ENCODE measurements at regions not wholly inside any gene's neighbourhood (a gene's known extent, or its start where the extent isn't known, plus 50 kb on each side); places are given as distances from the start of the nearest gene placed in this dataset.

DNA sequence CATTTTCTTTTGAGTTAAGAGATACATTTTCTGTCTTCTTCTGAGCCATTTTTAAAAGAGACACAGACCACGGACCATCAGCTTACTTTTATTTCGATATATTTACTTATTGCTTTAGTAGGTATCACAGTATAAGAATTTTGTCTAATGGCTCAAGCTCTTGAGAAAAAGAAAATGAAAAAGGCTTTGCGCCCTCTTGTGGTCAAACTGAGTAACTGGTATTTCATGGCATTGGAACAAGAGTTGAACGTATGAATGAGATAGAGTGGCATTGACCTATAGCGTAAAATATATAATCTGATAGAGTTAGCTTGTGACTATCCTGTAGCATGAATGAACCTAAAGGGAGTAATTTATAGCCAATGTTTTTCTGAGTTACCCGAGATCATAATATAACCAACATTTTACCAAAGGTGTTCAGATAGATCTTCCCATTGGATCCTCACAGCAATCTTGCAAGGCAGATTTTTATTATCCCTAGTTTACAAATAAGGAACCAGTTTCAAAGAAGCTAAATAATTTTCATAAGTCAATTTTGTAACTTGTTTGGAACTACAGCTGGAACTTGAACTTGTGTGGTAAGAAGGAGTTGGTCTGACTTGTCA is 154.6 kb downstream of the POLR2M start:
- Mint-ChIP-seq H3K27me3 (ENCODE audit: low read depth) (no peaks in the 10 kb centered on the region; the same call in 1 of the 2 replicates), H3K36me3 (no peaks in the 10 kb centered on the region), H3K27ac (no peak overlapping the region), H3K4me1 (no peaks in the 10 kb centered on the region), H3K9me3 (no peaks in the 10 kb centered on the region), H3K4me3 (no peak overlapping the region)
- no peak; the same call in 1 of the 2 replicates for ATAC-seq
- TF ChIP-seq, protein P1, sequence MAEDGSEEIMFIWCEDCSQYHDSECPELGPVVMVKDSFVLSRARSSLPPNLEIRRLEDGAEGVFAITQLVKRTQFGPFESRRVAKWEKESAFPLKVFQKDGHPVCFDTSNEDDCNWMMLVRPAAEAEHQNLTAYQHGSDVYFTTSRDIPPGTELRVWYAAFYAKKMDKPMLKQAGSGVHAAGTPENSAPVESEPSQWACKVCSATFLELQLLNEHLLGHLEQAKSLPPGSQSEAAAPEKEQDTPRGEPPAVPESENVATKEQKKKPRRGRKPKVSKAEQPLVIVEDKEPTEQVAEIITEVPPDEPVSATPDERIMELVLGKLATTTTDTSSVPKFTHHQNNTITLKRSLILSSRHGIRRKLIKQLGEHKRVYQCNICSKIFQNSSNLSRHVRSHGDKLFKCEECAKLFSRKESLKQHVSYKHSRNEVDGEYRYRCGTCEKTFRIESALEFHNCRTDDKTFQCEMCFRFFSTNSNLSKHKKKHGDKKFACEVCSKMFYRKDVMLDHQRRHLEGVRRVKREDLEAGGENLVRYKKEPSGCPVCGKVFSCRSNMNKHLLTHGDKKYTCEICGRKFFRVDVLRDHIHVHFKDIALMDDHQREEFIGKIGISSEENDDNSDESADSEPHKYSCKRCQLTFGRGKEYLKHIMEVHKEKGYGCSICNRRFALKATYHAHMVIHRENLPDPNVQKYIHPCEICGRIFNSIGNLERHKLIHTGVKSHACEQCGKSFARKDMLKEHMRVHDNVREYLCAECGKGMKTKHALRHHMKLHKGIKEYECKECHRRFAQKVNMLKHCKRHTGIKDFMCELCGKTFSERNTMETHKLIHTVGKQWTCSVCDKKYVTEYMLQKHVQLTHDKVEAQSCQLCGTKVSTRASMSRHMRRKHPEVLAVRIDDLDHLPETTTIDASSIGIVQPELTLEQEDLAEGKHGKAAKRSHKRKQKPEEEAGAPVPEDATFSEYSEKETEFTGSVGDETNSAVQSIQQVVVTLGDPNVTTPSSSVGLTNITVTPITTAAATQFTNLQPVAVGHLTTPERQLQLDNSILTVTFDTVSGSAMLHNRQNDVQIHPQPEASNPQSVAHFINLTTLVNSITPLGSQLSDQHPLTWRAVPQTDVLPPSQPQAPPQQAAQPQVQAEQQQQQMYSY (CRISPR knock-in tag; IDR thresholded peaks at IDR 0.05) = no peak
- TF ChIP-seq, protein P2, sequence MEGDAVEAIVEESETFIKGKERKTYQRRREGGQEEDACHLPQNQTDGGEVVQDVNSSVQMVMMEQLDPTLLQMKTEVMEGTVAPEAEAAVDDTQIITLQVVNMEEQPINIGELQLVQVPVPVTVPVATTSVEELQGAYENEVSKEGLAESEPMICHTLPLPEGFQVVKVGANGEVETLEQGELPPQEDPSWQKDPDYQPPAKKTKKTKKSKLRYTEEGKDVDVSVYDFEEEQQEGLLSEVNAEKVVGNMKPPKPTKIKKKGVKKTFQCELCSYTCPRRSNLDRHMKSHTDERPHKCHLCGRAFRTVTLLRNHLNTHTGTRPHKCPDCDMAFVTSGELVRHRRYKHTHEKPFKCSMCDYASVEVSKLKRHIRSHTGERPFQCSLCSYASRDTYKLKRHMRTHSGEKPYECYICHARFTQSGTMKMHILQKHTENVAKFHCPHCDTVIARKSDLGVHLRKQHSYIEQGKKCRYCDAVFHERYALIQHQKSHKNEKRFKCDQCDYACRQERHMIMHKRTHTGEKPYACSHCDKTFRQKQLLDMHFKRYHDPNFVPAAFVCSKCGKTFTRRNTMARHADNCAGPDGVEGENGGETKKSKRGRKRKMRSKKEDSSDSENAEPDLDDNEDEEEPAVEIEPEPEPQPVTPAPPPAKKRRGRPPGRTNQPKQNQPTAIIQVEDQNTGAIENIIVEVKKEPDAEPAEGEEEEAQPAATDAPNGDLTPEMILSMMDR (IDR thresholded peaks at IDR 0.05) = peak; percentile 69
- CTCF ChIA-PET = interaction anchor here (0.6 to 4.5 kb wide), 26 partner anchors 9 to 220 kb away, joined by 3 to 134 read pairs (median 4); no protein-coding TSS in a partner anchor
- POLR2A ChIA-PET = interaction anchor here (0.6 kb wide), 1 partner anchor 500 kb away, joined by 4 read pairs; no protein-coding TSS in a partner anchor
- DNase-seq (ENCODE audit: low spot score) = no peak

DNA sequence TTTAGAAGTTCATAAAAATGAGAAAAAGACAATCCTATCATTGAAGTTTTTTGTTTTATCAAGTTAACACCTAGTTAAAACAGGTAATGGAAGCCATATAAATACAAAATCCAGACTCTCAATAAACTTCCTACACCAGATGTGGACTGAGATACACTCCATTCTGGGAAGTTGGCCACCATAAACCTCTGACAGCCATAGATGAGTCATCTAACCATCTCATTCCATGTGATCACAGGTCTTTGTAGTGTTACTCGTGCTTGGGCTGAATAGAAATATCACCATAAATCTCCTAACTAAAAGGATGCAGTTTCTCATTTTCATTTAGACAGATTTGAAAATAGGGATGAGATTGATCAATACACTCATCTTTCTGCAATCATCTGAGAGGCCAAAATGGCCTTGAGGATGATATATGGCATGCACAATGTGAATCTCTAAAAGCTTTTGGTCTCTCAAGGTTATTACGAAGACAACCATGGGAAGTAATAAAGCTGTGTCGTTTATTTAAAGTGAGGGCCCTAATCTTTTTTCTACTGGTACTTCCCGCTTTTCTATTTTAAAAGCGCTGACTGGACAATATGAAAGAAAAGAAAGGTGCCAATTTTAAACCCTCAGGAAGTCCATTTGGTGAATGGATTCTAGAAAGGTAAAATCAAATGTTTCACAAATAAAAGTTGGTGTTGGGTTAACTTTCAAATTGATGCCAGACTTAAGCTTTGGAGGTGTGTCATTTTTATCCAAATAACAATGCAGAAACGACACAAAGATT is 155.5 kb downstream of the POLR2M start:
- Mint-ChIP-seq H3K9me3 (no peaks in the 10 kb centered on the region), H3K27ac (no peak overlapping the region), H3K4me1 (no peaks in the 10 kb centered on the region), H3K4me3 (no peak overlapping the region), H3K36me3 (no peaks in the 10 kb centered on the region), H3K27me3 (ENCODE audit: low read depth) (no peaks in the 10 kb centered on the region; the same call in 1 of the 2 replicates)
- ATAC-seq = no peak
- TF ChIP-seq FOXP1 (CRISPR knock-in tag; IDR thresholded peaks at IDR 0.05; ENCODE audit: borderline replicate concordance) (no peak), TP53 (CRISPR knock-in tag; IDR thresholded peaks at IDR 0.05) (no peak), NR2C2 (CRISPR knock-in tag; IDR thresholded peaks at IDR 0.05) (no peak), SP1 (CRISPR knock-in tag; conservative IDR thresholded peaks at IDR 0.05) (no peak)
- TF ChIP-seq, protein P1 (CRISPR knock-in tag; IDR thresholded peaks at IDR 0.05) = no peak
- TF ChIP-seq, protein P3, sequence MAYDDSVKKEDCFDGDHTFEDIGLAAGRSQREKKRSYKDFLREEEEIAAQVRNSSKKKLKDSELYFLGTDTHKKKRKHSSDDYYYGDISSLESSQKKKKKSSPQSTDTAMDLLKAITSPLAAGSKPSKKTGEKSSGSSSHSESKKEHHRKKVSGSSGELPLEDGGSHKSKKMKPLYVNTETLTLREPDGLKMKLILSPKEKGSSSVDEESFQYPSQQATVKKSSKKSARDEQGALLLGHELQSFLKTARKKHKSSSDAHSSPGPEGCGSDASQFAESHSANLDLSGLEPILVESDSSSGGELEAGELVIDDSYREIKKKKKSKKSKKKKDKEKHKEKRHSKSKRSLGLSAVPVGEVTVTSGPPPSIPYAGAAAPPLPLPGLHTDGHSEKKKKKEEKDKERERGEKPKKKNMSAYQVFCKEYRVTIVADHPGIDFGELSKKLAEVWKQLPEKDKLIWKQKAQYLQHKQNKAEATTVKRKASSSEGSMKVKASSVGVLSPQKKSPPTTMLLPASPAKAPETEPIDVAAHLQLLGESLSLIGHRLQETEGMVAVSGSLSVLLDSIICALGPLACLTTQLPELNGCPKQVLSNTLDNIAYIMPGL (CRISPR knock-in tag; IDR thresholded peaks at IDR 0.05) = no peak
- TF ChIP-seq, protein P4, sequence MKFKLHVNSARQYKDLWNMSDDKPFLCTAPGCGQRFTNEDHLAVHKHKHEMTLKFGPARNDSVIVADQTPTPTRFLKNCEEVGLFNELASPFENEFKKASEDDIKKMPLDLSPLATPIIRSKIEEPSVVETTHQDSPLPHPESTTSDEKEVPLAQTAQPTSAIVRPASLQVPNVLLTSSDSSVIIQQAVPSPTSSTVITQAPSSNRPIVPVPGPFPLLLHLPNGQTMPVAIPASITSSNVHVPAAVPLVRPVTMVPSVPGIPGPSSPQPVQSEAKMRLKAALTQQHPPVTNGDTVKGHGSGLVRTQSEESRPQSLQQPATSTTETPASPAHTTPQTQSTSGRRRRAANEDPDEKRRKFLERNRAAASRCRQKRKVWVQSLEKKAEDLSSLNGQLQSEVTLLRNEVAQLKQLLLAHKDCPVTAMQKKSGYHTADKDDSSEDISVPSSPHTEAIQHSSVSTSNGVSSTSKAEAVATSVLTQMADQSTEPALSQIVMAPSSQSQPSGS (CRISPR knock-in tag; IDR thresholded peaks at IDR 0.05; ENCODE audit: borderline replicate concordance, low read depth) = no peak
- CTCF ChIA-PET = interaction anchor here (0.6 to 5.6 kb wide), 16 partner anchors 10 to 215 kb away, joined by 3 to 134 read pairs (median 7); no protein-coding TSS in a partner anchor
- POLR2A ChIA-PET = no interaction called here
- DNase-seq (ENCODE audit: low spot score) = no peak

All from WTC11 (cell line).